SK-N-SH treated with all-trans-retinoic acid at 6 μM for 48 hours (cell line): ENCODE measurements at regions not wholly inside any gene's neighbourhood (a gene's known extent, or its start where the extent isn't known, plus 50 kb on each side); places are given as distances from the start of the nearest gene placed in this dataset.

Experiments used
- ATAC-seq: fragments of 200-7000 bp; cut with Tn5 transposase; 3 replicates; pipeline ENCODE4 v1.9.1; 2020; ENCODE audit warnings: mild to moderate bottlenecking, moderate library complexity
- ARNTL ChIP-seq: fragments of 450-650 bp; formaldehyde crosslinking; IDR thresholded peaks from 2 replicates; pipeline ENCODE4 v1.5.0; 2020; ENCODE audit warnings: low read depth, mild to moderate bottlenecking, moderate library complexity, borderline replicate concordance
- BACH2 ChIP-seq: fragments of 250-450 bp; sonication (Bioruptor Pico); IDR thresholded peaks from 2 replicates; pipeline ENCODE4 v1.9.0; 2021; ENCODE audit warnings: mild to moderate bottlenecking, borderline replicate concordance
- CREB5 ChIP-seq: fragments of 250-450 bp; sonication (Bioruptor Pico); IDR thresholded peaks from 2 replicates; pipeline ENCODE4 v1.5.1; 2020; ENCODE audit warnings: low read depth, mild to moderate bottlenecking, moderate library complexity
- CSDC2 ChIP-seq: fragments of 250-450 bp; sonication (Bioruptor Pico); IDR thresholded peaks from 2 replicates; pipeline ENCODE4 v1.5.0; 2020; ENCODE audit warnings: mild to moderate bottlenecking, moderate library complexity
- CSRNP3 ChIP-seq: fragments of 250-450 bp; sonication (Bioruptor Pico); IDR thresholded peaks from 2 replicates; pipeline ENCODE4 v1.5.1; 2021; ENCODE audit warnings: mild to moderate bottlenecking, moderate library complexity
- ESRRG ChIP-seq: fragments of 250-450 bp; sonication (Bioruptor Pico); IDR thresholded peaks from 2 replicates; pipeline ENCODE4 v1.6.1; 2021; ENCODE audit warnings: mild to moderate bottlenecking
- GLIS3 ChIP-seq: fragments of 250-450 bp; sonication (Bioruptor Pico); IDR thresholded peaks from 2 replicates; pipeline ENCODE4 v1.5.0; 2020; ENCODE audit warnings: mild to moderate bottlenecking, moderate library complexity
- ISL1 ChIP-seq: fragments of 250-450 bp; sonication (Bioruptor Pico); IDR thresholded peaks from 2 replicates; pipeline ENCODE4 v2.1.2; 2022; ENCODE audit warnings: mild to moderate bottlenecking, moderate library complexity
- OSR1 ChIP-seq: fragments of 250-450 bp; sonication (Bioruptor Pico); IDR thresholded peaks from 2 replicates; pipeline ENCODE4 v1.8.0; 2022; ENCODE audit warnings: moderate library complexity, mild to moderate bottlenecking, inconsistent platforms
- PPARA ChIP-seq: fragments of 250-450 bp; sonication (Bioruptor Pico); IDR thresholded peaks from 2 replicates; pipeline ENCODE4 v1.5.0; 2020; ENCODE audit warnings: mild to moderate bottlenecking, borderline replicate concordance
- RARB ChIP-seq: fragments of 250-450 bp; sonication (Bioruptor Pico); IDR thresholded peaks from 2 replicates; pipeline ENCODE4 v1.8.0; 2021; ENCODE audit warnings: mild to moderate bottlenecking, moderate library complexity
- SNAI2 ChIP-seq: fragments of 250-450 bp; sonication (Bioruptor Pico); IDR thresholded peaks from 2 replicates; pipeline ENCODE4 v1.5.0; 2020; ENCODE audit warnings: mild to moderate bottlenecking, moderate library complexity
- TCF4 ChIP-seq: fragments of 250-450 bp; sonication (Bioruptor Pico); IDR thresholded peaks from 2 replicates; pipeline ENCODE4 v1.8.0; 2021; ENCODE audit warnings: mild to moderate bottlenecking, moderate library complexity, borderline replicate concordance
- TOX ChIP-seq: fragments of 250-450 bp; sonication (Bioruptor Pico); IDR thresholded peaks from 2 replicates; pipeline ENCODE4 v1.8.0; 2021; ENCODE audit warnings: mild to moderate bottlenecking, moderate library complexity, borderline replicate concordance
- ZC3H10 ChIP-seq: fragments of 250-450 bp; sonication (Bioruptor Pico); IDR thresholded peaks from 2 replicates; pipeline ENCODE4 v1.5.1; 2021; ENCODE audit warnings: mild to moderate bottlenecking, moderate library complexity
- ZFP3 ChIP-seq: fragments of 250-450 bp; sonication (Bioruptor Pico); IDR thresholded peaks from 2 replicates; pipeline ENCODE4 v1.5.0; 2020; ENCODE audit warnings: mild to moderate bottlenecking, moderate library complexity
- ZFP30 ChIP-seq: fragments of 450-650 bp; formaldehyde crosslinking; IDR thresholded peaks from 2 replicates; pipeline ENCODE4 v1.5.0; 2022; ENCODE audit warnings: mild to moderate bottlenecking, moderate library complexity
- ZNF565 ChIP-seq: fragments of 450-650 bp; formaldehyde crosslinking; conservative IDR thresholded peaks from 2 replicates; pipeline ENCODE4 v1.5.0; 2020; ENCODE audit warnings: low read depth, mild to moderate bottlenecking, moderate library complexity
- ZNF70 ChIP-seq: fragments of 450-650 bp; formaldehyde crosslinking; IDR thresholded peaks from 2 replicates; pipeline ENCODE4 v1.5.0; 2020; ENCODE audit warnings: mild to moderate bottlenecking, moderate library complexity
- ZNF8 ChIP-seq: fragments of 450-650 bp; formaldehyde crosslinking; IDR thresholded peaks from 2 replicates; pipeline ENCODE4 v1.5.0; 2020; ENCODE audit warnings: mild to moderate bottlenecking, moderate library complexity
- TF ChIP-seq, protein P1 (sequence below): fragments of 250-450 bp; sonication (Bioruptor Pico); IDR thresholded peaks from 2 replicates; pipeline ENCODE4 v1.8.0; 2020; ENCODE audit warnings: mild to moderate bottlenecking, moderate library complexity, borderline replicate concordance
- TF ChIP-seq, protein P2 (sequence below): fragments of 250-450 bp; sonication (Bioruptor Pico); IDR thresholded peaks from 2 replicates; pipeline ENCODE4 v1.8.0; 2021; ENCODE audit warnings: low read depth, mild to moderate bottlenecking, moderate library complexity, borderline replicate concordance

GRCh38 chr18:42338683-42339082, 383.6 kb downstream of the PIK3C3 start (continued):
- no peak for TF ChIP-seq ARNTL (CRISPR knock-in tag)

DNA sequence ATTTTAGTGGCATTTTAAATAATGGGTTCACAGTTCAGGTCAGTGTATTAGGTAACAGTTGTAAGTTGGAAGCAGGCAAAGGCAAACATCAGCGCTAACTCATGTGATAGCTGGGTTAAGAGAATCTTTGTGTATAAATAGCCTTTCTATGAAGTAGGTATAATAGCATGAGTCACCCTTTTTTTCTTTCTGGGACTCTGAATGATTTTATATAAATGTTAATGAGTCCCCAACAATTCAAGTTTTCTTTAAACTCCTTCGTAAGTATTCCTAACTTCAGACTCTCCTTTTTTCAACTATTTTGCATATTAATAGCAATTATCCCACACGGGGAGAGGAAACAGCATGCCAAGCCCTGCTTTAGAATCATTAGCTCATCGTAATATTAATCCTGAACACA, 384.3 kb downstream of the PIK3C3 start:
- ATAC-seq, result no peak
- TF ChIP-seq CREB5 (CRISPR knock-in tag) (no peak), TOX (CRISPR knock-in tag) (no peak), SNAI2 (CRISPR knock-in tag) (no peak), GLIS3 (CRISPR knock-in tag) (no peak), ARNTL (CRISPR knock-in tag) (no peak), ISL1 (CRISPR knock-in tag) (no peak), CSRNP3 (no peak), PPARA (CRISPR knock-in tag) (no peak)
- TF ChIP-seq, protein P1, sequence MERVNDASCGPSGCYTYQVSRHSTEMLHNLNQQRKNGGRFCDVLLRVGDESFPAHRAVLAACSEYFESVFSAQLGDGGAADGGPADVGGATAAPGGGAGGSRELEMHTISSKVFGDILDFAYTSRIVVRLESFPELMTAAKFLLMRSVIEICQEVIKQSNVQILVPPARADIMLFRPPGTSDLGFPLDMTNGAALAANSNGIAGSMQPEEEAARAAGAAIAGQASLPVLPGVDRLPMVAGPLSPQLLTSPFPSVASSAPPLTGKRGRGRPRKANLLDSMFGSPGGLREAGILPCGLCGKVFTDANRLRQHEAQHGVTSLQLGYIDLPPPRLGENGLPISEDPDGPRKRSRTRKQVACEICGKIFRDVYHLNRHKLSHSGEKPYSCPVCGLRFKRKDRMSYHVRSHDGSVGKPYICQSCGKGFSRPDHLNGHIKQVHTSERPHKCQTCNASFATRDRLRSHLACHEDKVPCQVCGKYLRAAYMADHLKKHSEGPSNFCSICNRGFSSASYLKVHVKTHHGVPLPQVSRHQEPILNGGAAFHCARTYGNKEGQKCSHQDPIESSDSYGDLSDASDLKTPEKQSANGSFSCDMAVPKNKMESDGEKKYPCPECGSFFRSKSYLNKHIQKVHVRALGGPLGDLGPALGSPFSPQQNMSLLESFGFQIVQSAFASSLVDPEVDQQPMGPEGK (CRISPR knock-in tag), result no peak
- TF ChIP-seq, protein P2, sequence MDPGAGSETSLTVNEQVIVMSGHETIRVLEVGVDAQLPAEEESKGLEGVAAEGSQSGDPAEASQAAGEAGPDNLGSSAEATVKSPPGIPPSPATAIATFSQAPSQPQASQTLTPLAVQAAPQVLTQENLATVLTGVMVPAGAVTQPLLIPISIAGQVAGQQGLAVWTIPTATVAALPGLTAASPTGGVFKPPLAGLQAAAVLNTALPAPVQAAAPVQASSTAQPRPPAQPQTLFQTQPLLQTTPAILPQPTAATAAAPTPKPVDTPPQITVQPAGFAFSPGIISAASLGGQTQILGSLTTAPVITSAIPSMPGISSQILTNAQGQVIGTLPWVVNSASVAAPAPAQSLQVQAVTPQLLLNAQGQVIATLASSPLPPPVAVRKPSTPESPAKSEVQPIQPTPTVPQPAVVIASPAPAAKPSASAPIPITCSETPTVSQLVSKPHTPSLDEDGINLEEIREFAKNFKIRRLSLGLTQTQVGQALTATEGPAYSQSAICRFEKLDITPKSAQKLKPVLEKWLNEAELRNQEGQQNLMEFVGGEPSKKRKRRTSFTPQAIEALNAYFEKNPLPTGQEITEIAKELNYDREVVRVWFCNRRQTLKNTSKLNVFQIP, result no peak

GRCh38 chr18:42340423-42341009, 385.5 kb downstream of the PIK3C3 start:
- TF ChIP-seq ZFP3 (no peak), ZNF565 (CRISPR knock-in tag) (no peak), ZNF8 (CRISPR knock-in tag) (no peak), GLIS3 (CRISPR knock-in tag) (no peak), TOX (CRISPR knock-in tag) (no peak), CREB5 (CRISPR knock-in tag) (no peak), ISL1 (CRISPR knock-in tag) (no peak), ZFP30 (CRISPR knock-in tag) (no peak), RARB (CRISPR knock-in tag) (no peak), PPARA (CRISPR knock-in tag) (no peak), BACH2 (no peak), OSR1 (CRISPR knock-in tag) (no peak), CSRNP3 (no peak), CSDC2 (no peak), TCF4 (CRISPR knock-in tag) (no peak), ESRRG (CRISPR knock-in tag) (no peak), ZC3H10 (CRISPR knock-in tag) (no peak), ZNF70 (CRISPR knock-in tag) (no peak)
- TF ChIP-seq, protein P2, result no peak
- no peak for ATAC-seq
